ENCODE measurements at regions not wholly inside any gene's neighbourhood (a gene's known extent, or its start where the extent isn't known, plus 50 kb on each side); places are given as distances from the start of the nearest gene placed in this dataset.

DNA sequence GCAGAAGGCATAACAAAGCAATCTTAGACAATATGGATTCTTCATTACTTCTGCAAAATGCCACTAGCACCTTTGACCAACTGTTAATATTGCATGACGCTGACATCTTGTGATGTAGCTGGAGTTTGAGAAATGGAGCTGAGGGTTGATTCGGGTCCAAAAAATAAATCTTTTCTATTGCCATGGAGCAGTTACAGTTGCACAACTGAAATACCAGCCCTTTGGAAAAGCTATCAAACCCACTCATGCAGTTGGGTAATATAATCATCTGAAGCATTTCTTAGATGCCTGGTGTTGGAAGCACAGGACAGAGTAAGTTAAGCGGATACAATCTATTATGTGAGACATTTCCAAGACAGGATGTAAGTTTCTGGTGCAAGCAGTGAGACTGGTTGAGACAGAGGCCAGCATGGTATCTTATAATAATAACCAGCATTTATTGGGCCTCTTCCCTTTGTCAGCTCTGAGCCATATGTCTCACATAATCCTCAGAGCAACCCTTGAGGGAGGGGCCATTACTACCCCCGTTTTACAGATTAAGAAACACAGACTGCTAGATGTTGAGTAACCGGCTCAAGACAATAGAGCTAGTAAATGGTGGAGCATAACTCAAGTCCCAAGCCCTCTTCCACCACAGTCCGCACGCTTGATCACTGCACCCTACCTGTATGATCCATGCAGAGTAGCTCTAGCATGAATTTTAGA, 74.9 kb upstream of the CAPRIN1 start:
- Histone ChIP-seq H3K79me2 (ENCODE audit: control insufficient read depth, insufficient read depth, low read length) (no peaks in the 10 kb centered on the region), H4K20me1 (replicated peaks; ENCODE audit: control insufficient read depth, extremely low read depth, insufficient read depth, low read length) (no peaks in the 10 kb centered on the region), H3K27ac (ENCODE audit: insufficient read depth, low read depth, low read length) (no peak overlapping the region), H3K4me3 (replicated peaks in 1 of 3; ENCODE audit: insufficient read depth in 1 of 3, low read depth in 1 of 3, low read length in 3 of 3) (no peak overlapping the region), H3K9me3 (replicated peaks; ENCODE audit: control insufficient read depth, insufficient read depth, low read length) (no peaks in the 10 kb centered on the region), H3K27me3 (ENCODE audit: control insufficient read depth in 2 of 2, insufficient read depth in 2 of 2, low read length in 2 of 2) (peaks cover 0 to 7% of the 10 kb centered on the region in 2 experiments), H3K9me1 (replicated peaks; ENCODE audit: control insufficient read depth, extremely low read depth, insufficient read depth, low read length) (no peaks in the 10 kb centered on the region), H3K36me3 (ENCODE audit: control insufficient read depth in 2 of 2, extremely low read depth in 1 of 2, insufficient read depth in 2 of 2, low read length in 2 of 2) (no peaks in the 10 kb centered on the region), H3K4me2 (ENCODE audit: insufficient read depth, low read length) (no peak overlapping the region), H3K9ac (replicated peaks; ENCODE audit: extremely low read depth, insufficient read depth, low read length) (no peak overlapping the region), H2AFZ (ENCODE audit: low read depth, low read length) (no peak overlapping the region), H3K4me1 (ENCODE audit: control insufficient read depth, extremely low read depth, insufficient read depth, low read length) (no peaks in the 10 kb centered on the region)
- FAIRE-seq (no peak), DNase-seq (ENCODE audit: low read depth, low spot score) (no peak)
- intact Hi-C loops (cut with micrococcal nuclease) (no loop called here), dilution Hi-C loops (cut with MboI; ENCODE audit: extremely low pct_ligation_motif_present, low sequenced_read_pairs) (no loop called here)
- TF ChIP-seq GATA2 (IDR thresholded peaks at IDR 0.05; ENCODE audit: insufficient read depth, insufficient read length, low read depth, low read length) (no peak), JUN (IDR thresholded peaks at IDR 0.05; ENCODE audit: borderline replicate concordance, insufficient read depth, insufficient read length, low read depth) (no peak), MYC (IDR thresholded peaks at IDR 0.05; ENCODE audit: low read depth, low read length) (no peak)
- TF ChIP-seq, protein P1, sequence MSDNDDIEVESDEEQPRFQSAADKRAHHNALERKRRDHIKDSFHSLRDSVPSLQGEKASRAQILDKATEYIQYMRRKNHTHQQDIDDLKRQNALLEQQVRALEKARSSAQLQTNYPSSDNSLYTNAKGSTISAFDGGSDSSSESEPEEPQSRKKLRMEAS (IDR thresholded peaks at IDR 0.05; ENCODE audit: insufficient read depth, insufficient read length): no peak
- no TSS peak for BruUV-seq (replicated peaks)
- POLR2A ChIA-PET: no interaction called here
- CTCF ChIA-PET: interaction anchor here (1.0 to 1.9 kb wide), 3 partner anchors 11 to 168 kb away, joined by 3 to 10 read pairs (median 3); no protein-coding TSS in a partner anchor

GRCh38 chr11:33974804-33975203, 76.7 kb upstream of the CAPRIN1 start:
- H3K27ac ChIP-seq (ENCODE audit: insufficient read depth, low read depth, low read length): no peak overlapping the region
- dilution Hi-C loops (cut with MboI; ENCODE audit: extremely low pct_ligation_motif_present, low sequenced_read_pairs): no loop called here
- H3K79me2 ChIP-seq (ENCODE audit: control insufficient read depth, insufficient read depth, low read length): no peaks in the 10 kb centered on the region
- POLR2A ChIA-PET: no interaction called here
- H2AFZ ChIP-seq (ENCODE audit: low read depth, low read length): no peak overlapping the region
- DNase-seq (ENCODE audit: low read depth, low spot score) (no peak), FAIRE-seq (no peak)
- H3K36me3 ChIP-seq (ENCODE audit: control insufficient read depth in 2 of 2, extremely low read depth in 1 of 2, insufficient read depth in 2 of 2, low read length in 2 of 2): no peaks in the 10 kb centered on the region
- intact Hi-C loops (cut with micrococcal nuclease): no loop called here
- peaks cover 0 to 6% of the 10 kb centered on the region in 2 experiments for H3K27me3 ChIP-seq (ENCODE audit: control insufficient read depth in 2 of 2, insufficient read depth in 2 of 2, low read length in 2 of 2)
- no peaks in the 10 kb centered on the region for H4K20me1 ChIP-seq (replicated peaks; ENCODE audit: control insufficient read depth, extremely low read depth, insufficient read depth, low read length)
- TF ChIP-seq CTCF (IDR thresholded peaks at IDR 0.05; ENCODE audit: extremely low read depth in 1 of 2, insufficient read depth in 1 of 2, low read depth in 1 of 2, low read length in 2 of 2) (no peak), FOS (IDR thresholded peaks at IDR 0.05; ENCODE audit: borderline replicate concordance, insufficient read depth, low read length) (no peak), POLR2AphosphoS5 (IDR thresholded peaks at IDR 0.05; ENCODE audit: insufficient read depth, low read depth, low read length) (no peak), MYC (IDR thresholded peaks at IDR 0.05; ENCODE audit: low read depth, low read length) (no peak), GATA2 (IDR thresholded peaks at IDR 0.05; ENCODE audit: insufficient read depth, insufficient read length, low read depth, low read length) (no peak), EZH2 (IDR thresholded peaks at IDR 0.05; ENCODE audit: borderline replicate concordance, low read depth, low read length, severe bottlenecking) (no peak), POLR2A (IDR thresholded peaks at IDR 0.05; ENCODE audit: low read depth, low read length) (no peak), JUN (IDR thresholded peaks at IDR 0.05; ENCODE audit: borderline replicate concordance, insufficient read depth, insufficient read length, low read depth) (no peak)
- TF ChIP-seq, protein P1 (IDR thresholded peaks at IDR 0.05; ENCODE audit: insufficient read depth, insufficient read length): no peak
- H3K4me3 ChIP-seq (replicated peaks in 1 of 3; ENCODE audit: insufficient read depth in 1 of 3, low read depth in 1 of 3, low read length in 3 of 3): no peak overlapping the region
- no TSS peak for BruUV-seq (replicated peaks)
- H3K9ac ChIP-seq (replicated peaks; ENCODE audit: extremely low read depth, insufficient read depth, low read length): no peak overlapping the region
- H3K4me2 ChIP-seq (ENCODE audit: insufficient read depth, low read length): no peak overlapping the region
- H3K4me1 ChIP-seq (ENCODE audit: control insufficient read depth, extremely low read depth, insufficient read depth, low read length): no peaks in the 10 kb centered on the region
- no peaks in the 10 kb centered on the region for H3K9me1 ChIP-seq (replicated peaks; ENCODE audit: control insufficient read depth, extremely low read depth, insufficient read depth, low read length)
- H3K9me3 ChIP-seq (replicated peaks; ENCODE audit: control insufficient read depth, insufficient read depth, low read length): no peaks in the 10 kb centered on the region
- CTCF ChIA-PET: interaction anchor here (0.8 to 1.8 kb wide), 6 partner anchors 13 to 166 kb away, joined by 3 to 13 read pairs (median 3); no protein-coding TSS in a partner anchor
